Testis (tissue), 2 donors: ENCODE measurements at regions not wholly inside any gene's neighbourhood (a gene's known extent, or its start where the extent isn't known, plus 50 kb on each side); places are given as distances from the start of the nearest gene placed in this dataset.

Experiments
- POLR2A ChIP-seq: fragments of 450-650 bp; IDR thresholded peaks from one replicate; pipeline ENCODE4 v1.6.1; 2017; ENCODE audit warnings: antibody characterized with exemption, mild to moderate bottlenecking, moderate library complexity
- TF ChIP-seq, protein P1 (sequence below), 3 experiments: fragments of 450-650 bp in 2 of 3; fragments of 200-600 bp in 1 of 3; sonication (generic) in 1 of 3; IDR thresholded peaks; one replicate each; pipeline ENCODE4 v1.5.1; 2016 to 2019; ENCODE audit warnings: antibody characterized with exemption in 3 of 3, mild to moderate bottlenecking in 2 of 3, moderate library complexity in 1 of 3

DNA sequence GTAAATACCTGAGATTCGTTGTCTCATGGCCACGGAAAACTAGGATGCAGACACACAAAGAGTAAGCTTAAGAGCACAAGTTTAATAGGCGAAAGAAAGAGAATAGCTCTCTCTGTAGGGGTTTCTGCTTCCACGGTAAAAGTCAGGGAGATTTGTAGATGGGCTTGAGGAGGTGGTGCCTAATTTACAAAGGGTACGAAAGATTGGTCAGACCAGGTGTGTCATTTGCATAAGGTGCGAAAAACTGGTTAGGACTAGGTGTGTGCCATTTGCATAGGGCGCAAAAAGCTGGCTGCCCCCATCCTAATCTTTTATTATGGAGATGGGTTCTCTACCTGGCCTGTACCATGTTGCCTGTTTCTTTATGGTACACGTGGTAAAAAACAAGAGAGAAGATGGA is 170.5 kb upstream of the DOK6 start:
- TF ChIP-seq, protein P1, sequence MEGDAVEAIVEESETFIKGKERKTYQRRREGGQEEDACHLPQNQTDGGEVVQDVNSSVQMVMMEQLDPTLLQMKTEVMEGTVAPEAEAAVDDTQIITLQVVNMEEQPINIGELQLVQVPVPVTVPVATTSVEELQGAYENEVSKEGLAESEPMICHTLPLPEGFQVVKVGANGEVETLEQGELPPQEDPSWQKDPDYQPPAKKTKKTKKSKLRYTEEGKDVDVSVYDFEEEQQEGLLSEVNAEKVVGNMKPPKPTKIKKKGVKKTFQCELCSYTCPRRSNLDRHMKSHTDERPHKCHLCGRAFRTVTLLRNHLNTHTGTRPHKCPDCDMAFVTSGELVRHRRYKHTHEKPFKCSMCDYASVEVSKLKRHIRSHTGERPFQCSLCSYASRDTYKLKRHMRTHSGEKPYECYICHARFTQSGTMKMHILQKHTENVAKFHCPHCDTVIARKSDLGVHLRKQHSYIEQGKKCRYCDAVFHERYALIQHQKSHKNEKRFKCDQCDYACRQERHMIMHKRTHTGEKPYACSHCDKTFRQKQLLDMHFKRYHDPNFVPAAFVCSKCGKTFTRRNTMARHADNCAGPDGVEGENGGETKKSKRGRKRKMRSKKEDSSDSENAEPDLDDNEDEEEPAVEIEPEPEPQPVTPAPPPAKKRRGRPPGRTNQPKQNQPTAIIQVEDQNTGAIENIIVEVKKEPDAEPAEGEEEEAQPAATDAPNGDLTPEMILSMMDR (IDR thresholded peaks at IDR 0.05), result no peak
- no peak for TF ChIP-seq POLR2A
